AG04449 (cell line): ENCODE measurements at regions not wholly inside any gene's neighbourhood (a gene's known extent, or its start where the extent isn't known, plus 50 kb on each side); places are given as distances from the start of the nearest gene placed in this dataset.

ENCODE experiments used
- CTCF ChIA-PET: fragments of 350-600 bp; formaldehyde crosslinking; extraction: SDS; loops from one replicate; lab custom pipeline; 2021; ENCODE audit warnings: antibody characterized with exemption; lab: Yijun Ruan, JAX
- POLR2A ChIA-PET: fragments of 400-600, 350-600 bp; formaldehyde crosslinking; extraction: SDS; loops from one replicate; lab custom pipeline; 2020; ENCODE audit warnings: antibody characterized with exemption, inconsistent platforms; lab: Yijun Ruan, JAX
- DNase-seq: peaks from one replicate; pipeline ENCODE4 v3.0.0-alpha.2; 2010; ENCODE audit warnings: low read depth, low spot score
- H3K4me3 ChIP-seq: 2 replicates; pipeline ENCODE4 v1.5.1; 2011; ENCODE audit warnings: low read depth, mild to moderate bottlenecking, control low read depth, low read length
- CTCF ChIP-seq: IDR thresholded peaks from one replicate; pipeline ENCODE4 v1.5.1; 2011; ENCODE audit warnings: mild to moderate bottlenecking, moderate library complexity, low read length, control low read depth, inconsistent platforms; ENCODE audit not compliant: insufficient read depth; ENCODE audit errors: missing control alignments

- ChIA-PET POLR2A (no interaction called here), CTCF (no interaction called here)
- DNase-seq = no peak
- no peak for TF ChIP-seq CTCF
- H3K4me3 ChIP-seq = no peak overlapping the region
Observed at GRCh38 chr13:97660594-97661260, 226.8 kb downstream of the RAP2A start.

- ChIA-PET POLR2A (no interaction called here), CTCF (no interaction called here)
- no peak overlapping the region for H3K4me3 ChIP-seq
- DNase-seq = no peak
- no peak for TF ChIP-seq CTCF
Observed at GRCh38 chr13:97686594-97686993, 252.6 kb downstream of the RAP2A start.

GRCh38 chr13:97692628-97693027, 258.7 kb downstream of the RAP2A start:
- no peak for TF ChIP-seq CTCF
- POLR2A ChIA-PET = no interaction called here
- CTCF ChIA-PET = no interaction called here
- no peak for DNase-seq
- no peak overlapping the region for H3K4me3 ChIP-seq

- DNase-seq = no peak
- CTCF ChIA-PET = no interaction called here
- POLR2A ChIA-PET = no interaction called here
- no peak overlapping the region for H3K4me3 ChIP-seq
- TF ChIP-seq CTCF = no peak
Observed at GRCh38 chr13:97695684-97696083, 257.8 kb upstream of the IPO5 start.

GRCh38 chr13:97696921-97697320, 256.6 kb upstream of the IPO5 start:
- ChIA-PET POLR2A (no interaction called here), CTCF (no interaction called here)
- no peak overlapping the region for H3K4me3 ChIP-seq
- TF ChIP-seq CTCF = no peak
- DNase-seq = no peak

GRCh38 chr13:97700306-97700848, 253.1 kb upstream of the IPO5 start:
- no peak overlapping the region for H3K4me3 ChIP-seq
- TF ChIP-seq CTCF = no peak
- ChIA-PET CTCF (no interaction called here), POLR2A (no interaction called here)
- DNase-seq = no peak
